HG03196 (cell line): ENCODE measurements at regions not wholly inside any gene's neighbourhood (a gene's known extent, or its start where the extent isn't known, plus 50 kb on each side); places are given as distances from the start of the nearest gene placed in this dataset.

Source experiments
- ATAC-seq: cut with Tn5 transposase; IDR thresholded peaks from one replicate; pipeline ENCODE4 v1.9.1; 2021; ENCODE audit not compliant: unreplicated experiment

- no peak for ATAC-seq
Measured at GRCh38 chr2:12965540-12966269, 249.0 kb downstream of the TRIB2 start.

- ATAC-seq: no peak
Measured at GRCh38 chr2:12967804-12968203, 251.1 kb downstream of the TRIB2 start.

DNA sequence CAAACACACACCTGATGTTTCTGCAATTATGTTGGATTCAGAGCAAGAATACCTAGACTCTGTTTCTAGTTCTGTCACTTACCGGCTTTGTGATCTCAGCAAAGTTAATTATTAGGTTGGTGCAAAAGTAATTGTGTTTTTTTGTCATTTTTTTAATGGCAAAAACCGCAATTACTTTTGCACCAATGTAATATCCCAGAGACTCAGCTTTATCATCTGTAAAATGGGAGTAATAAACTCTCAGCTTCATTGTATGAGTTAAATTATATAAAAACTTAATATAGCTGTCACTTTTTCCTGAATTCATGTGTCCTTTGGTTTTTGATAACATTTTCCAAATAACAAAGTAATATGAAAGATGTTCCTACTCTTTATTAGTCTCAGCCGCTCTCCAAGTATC lies 251.7 kb downstream of the TRIB2 start:
- no peak for ATAC-seq

DNA sequence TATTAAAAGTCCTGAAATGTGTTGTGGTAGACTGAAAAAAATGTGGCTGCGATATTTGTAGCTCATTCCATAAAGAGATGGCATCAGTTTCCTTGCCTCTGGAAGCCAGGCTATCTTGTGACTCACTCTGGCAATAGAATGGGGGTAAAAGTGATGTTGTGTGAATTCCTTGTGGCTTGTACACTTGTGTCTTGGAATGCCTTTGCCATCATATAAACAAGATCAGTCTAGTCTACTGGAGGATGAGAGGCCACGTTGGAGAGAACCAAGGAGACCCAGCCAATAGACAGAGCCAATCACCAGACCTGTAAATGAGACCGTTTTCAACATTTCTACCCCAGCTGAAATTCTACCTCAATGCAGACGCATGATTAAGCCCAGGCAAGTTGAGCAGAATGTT lies 254.1 kb downstream of the TRIB2 start:
- ATAC-seq: no peak

DNA sequence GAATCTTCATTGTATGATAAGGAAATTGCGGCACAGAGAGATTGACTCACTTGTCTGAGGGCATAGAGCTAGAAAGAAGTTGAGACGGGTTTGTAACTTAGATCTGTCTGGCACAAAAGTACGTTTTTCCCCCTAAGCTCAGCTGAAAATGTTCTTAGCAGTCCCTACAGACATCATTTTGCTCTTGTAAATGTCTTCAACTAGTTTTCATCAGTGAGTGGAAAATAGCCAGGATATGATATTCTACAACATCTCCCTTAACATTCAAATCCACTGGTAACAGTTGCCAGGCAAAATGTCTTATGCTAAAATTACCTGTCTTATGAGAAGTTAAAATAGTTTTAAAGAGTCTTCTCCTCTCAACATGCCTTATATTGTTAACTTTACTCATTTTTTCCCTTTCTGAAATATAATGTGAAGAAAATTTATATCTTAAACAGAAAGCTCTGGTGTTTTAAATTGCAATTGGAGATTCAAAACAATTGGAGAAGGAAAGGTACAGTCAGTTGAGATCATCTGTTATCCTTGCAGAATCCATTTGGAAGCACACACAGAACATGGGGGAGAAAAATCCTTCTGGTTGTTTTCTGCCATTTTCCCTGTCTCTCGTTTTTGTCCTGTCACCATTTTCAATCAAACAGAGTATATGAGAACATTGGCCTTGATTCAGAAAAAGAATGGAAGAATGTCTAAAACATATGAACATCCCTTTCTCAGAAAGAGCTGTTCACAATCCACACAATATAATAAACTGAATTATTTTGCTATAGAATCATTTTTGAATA lies 255.0 kb downstream of the TRIB2 start:
- ATAC-seq: no peak

DNA sequence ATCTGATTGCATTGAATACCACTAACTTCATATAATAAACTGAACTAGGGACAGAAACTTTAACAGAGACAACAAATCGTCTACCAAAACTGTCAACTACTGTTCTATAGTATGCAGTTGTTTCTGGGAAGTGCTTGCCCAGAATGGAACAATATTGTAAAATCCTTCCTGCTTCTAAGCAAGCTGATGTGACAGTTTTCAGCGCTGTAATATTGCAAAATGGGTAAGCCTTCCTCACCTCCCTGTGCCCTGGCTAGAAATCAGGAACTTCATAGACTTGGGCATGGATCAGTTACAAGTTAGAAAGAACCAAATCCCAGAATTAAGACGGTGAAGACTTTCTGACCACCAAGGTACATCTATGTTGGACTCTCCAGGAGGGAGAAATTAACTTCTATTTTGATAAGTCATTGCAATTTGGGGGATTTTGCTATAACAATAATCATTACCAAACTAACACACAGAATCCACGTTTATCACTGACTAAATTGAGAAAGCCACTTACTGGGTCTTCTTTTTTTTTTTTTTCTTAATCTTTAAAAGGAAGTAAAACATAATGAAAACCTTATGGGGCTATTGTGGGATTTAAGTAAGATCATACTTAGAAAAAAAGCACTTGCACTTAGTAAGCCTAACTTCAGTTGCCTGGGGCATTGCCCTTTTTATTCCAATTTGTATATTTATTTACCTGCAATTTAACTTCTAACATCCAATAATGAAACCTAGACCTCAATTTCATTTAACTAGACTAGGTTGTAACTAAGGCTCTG lies 261.5 kb downstream of the TRIB2 start:
- ATAC-seq: no peak

- no peak for ATAC-seq
Measured at GRCh38 chr2:12979066-12979465, 262.3 kb downstream of the TRIB2 start.

DNA sequence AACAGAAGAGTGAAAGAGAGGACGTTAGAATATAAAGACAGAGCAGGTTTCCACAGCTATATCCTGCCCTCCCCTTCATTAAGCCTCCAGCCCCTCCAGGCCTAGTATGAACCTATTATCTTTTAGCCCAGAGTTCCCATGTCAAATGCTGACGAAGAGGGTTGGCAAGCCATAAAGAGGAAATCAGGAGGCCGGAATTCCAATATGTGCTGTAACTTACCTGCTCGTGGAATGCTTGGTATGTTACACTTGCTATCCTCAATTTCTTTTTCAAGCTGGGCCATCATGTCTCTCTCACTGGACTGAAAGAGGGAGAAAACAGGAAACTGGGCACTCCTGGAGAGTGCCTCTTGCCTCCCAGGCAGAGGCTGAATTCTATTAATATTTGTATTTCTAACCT lies 264.1 kb downstream of the TRIB2 start:
- ATAC-seq: no peak

GRCh38 chr2:12982149-12982584 lies 265.4 kb downstream of the TRIB2 start:
- ATAC-seq: no peak

DNA sequence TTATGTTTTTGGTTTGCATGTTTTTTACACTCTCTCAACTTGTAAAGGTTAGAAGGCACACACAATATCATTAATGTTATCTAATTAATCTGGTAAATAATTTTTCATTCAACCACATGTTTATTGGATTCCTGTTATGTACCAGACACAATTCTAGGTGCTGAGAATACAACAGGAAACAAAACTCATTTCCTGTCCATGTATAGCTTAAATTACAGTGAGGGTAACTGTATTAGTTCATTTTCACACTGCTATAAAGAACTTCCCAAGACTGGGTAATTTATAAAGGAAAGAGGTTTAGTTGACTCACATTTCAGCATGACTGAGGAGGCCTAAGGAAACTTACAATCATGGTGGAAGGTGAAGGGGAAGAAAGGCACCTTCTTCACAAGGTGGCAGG lies 270.5 kb downstream of the TRIB2 start:
- no peak for ATAC-seq

- no peak for ATAC-seq
Measured at GRCh38 chr2:12988279-12988678, 271.5 kb downstream of the TRIB2 start.

- ATAC-seq: no peak
Measured at GRCh38 chr2:12990523-12990922, 273.8 kb downstream of the TRIB2 start.

DNA sequence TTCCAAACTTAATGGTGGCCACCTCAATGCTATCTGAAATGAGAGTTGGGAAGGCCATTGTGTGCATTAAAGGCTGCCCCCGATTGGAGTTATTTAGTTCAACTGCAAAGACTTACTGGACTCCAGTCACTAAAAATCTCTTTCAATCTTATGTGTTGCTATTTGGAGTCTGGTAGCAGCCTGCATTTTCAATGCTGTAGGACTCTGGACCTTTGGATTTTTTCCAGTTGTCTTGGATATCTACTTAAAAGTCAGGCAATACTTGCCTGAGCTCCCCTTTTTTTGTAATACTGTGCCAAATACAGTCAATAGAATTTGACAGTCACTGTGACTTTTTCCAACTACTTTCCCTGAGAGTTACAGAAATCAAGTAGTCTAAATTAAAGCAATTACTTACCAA lies 281.9 kb downstream of the TRIB2 start:
- ATAC-seq: no peak

GRCh38 chr2:13000664-13001363 lies 284.1 kb downstream of the TRIB2 start:
- ATAC-seq: no peak

GRCh38 chr2:13001408-13001807 lies 284.7 kb downstream of the TRIB2 start:
- no peak for ATAC-seq

DNA sequence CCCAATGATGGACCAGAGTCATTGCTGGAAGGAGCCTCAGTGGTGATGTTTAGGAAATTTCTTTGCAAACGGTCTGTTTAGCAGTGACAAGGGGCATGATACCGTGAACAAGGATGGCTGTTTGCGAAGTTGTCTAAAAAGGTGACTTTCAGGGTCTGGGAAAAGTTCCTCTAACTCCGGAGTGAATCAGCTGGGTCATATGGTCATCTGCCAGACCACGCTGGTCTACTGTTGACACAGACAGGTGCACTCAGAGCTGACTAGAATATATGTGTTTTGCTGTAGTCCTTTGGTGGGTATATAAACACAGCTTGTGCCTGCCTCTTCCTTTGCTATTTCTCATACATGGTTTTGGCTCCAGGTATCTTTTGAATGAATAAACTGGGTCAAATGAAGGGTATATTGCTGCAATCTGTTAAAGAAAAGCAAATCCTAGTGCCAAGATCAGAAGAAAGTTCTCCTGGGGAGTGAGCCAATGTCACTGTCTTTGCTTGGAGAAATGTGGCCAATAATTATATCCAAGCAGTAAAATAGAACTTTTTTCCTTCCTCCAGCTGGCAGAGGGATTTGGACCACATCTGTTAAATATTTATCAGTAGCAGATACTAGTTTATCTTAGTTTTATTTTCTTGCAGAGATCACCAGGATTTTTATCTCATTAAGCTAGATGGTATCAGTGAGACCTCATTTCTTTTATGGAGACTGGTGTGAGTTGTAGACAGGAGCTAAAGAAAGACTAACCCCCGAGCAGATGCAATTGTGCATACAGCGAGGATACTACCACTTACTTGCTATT lies 286.0 kb downstream of the TRIB2 start:
- ATAC-seq: no peak

- no peak for ATAC-seq
Measured at GRCh38 chr2:13003500-13003899, 286.8 kb downstream of the TRIB2 start.

- no peak for ATAC-seq
Measured at GRCh38 chr2:13005048-13005447, 288.3 kb downstream of the TRIB2 start.

GRCh38 chr2:13005761-13006335 lies 289.1 kb downstream of the TRIB2 start:
- no peak for ATAC-seq

DNA sequence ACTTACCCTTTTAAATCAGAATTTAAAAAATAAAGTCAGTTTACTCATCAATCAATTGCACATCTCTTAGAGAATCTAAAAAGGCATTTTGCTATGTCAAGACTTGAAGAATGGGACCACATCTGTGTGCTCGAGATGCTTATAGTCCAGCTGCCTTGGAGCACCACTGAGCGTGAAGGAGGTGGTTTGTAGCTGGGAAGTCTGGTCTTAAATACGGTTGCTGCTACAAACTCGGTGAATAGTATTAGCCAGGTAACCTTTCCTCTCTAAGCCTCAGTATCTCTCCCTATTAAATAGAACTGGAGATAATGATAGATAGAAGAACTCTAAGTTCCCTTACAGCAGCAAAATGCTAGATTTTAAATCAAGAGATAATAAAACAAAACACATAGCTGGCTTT lies 289.7 kb downstream of the TRIB2 start:
- no peak for ATAC-seq
